ENCODE measurements at regions not wholly inside any gene's neighbourhood (a gene's known extent, or its start where the extent isn't known, plus 50 kb on each side); places are given as distances from the start of the nearest gene placed in this dataset.

DNA sequence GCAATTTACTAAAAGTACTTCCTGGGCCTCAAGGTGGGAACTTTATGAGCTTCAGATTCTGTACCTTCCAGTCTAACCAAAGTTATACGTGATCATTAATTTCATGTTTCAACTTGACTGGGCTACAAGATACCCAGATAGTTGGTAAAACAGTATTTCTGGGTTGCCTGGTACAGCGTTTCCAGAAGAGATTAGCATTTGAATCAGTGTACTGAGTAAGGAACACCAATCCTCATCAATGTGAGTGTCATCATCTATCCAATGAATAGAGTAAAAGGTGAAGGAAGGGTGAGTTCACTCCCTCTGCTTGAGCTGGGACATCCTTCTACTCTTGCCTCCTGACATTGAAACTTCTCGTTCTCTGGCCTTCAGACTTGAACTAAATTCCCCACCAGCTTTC is 274.5 kb upstream of the ID2 start:
- no peak for TF ChIP-seq EP300 (conservative IDR thresholded peaks at IDR 0.05; ENCODE audit: poor library complexity, severe bottlenecking)
- TF ChIP-seq, protein P1, sequence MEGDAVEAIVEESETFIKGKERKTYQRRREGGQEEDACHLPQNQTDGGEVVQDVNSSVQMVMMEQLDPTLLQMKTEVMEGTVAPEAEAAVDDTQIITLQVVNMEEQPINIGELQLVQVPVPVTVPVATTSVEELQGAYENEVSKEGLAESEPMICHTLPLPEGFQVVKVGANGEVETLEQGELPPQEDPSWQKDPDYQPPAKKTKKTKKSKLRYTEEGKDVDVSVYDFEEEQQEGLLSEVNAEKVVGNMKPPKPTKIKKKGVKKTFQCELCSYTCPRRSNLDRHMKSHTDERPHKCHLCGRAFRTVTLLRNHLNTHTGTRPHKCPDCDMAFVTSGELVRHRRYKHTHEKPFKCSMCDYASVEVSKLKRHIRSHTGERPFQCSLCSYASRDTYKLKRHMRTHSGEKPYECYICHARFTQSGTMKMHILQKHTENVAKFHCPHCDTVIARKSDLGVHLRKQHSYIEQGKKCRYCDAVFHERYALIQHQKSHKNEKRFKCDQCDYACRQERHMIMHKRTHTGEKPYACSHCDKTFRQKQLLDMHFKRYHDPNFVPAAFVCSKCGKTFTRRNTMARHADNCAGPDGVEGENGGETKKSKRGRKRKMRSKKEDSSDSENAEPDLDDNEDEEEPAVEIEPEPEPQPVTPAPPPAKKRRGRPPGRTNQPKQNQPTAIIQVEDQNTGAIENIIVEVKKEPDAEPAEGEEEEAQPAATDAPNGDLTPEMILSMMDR (IDR thresholded peaks at IDR 0.05; ENCODE audit: poor library complexity, severe bottlenecking): no peak
- TF ChIP-seq MXI1 (conservative IDR thresholded peaks at IDR 0.05; ENCODE audit: poor library complexity, severe bottlenecking): no peak

Data from neural cell (in vitro differentiated cells).